ENCODE measurements at regions not wholly inside any gene's neighbourhood (a gene's known extent, or its start where the extent isn't known, plus 50 kb on each side); places are given as distances from the start of the nearest gene placed in this dataset.
"Not testable (repeated sequence)": the region's sequence is repeated elsewhere in the genome, so short reads cannot be mapped to it uniquely, and the experiment has no call there.

DNA sequence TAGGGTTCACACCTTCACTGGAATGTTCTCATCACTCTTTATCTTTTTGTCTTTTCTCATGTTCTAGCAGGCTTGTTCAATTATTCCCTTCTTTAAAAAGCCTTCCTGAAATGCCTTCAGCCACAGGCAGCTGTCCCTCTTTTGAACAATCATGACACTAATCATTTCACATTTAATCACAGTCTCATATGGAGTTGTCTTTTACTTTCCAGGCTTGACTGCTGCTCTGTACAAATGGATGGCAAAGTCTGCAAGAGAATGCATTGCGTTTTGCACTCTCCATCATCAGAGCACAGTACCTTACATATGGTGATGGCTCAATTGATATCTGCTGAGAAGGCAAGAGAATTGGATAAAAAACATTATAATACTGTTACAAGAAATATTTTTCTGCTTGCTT lies 529.8 kb downstream of the DIPK2A start:
- no peak overlapping the region for H3K27ac ChIP-seq
- no peak for DNase-seq
- no peak overlapping the region for H3K4me3 ChIP-seq
- WGBS, 2 donors = 66 to 75% methylated on average over 1 of the region's 1 CpG
- intact Hi-C loops (cut with DNase I) = no loop called here
- no peaks in the 10 kb centered on the region for H3K4me1 ChIP-seq
- H3K9me3 ChIP-seq = no peaks in the 10 kb centered on the region
- no peaks in the 10 kb centered on the region for H3K36me3 ChIP-seq
- TF ChIP-seq POLR2AphosphoS5 (IDR thresholded peaks at IDR 0.05) = no peak
- TF ChIP-seq, protein P1, sequence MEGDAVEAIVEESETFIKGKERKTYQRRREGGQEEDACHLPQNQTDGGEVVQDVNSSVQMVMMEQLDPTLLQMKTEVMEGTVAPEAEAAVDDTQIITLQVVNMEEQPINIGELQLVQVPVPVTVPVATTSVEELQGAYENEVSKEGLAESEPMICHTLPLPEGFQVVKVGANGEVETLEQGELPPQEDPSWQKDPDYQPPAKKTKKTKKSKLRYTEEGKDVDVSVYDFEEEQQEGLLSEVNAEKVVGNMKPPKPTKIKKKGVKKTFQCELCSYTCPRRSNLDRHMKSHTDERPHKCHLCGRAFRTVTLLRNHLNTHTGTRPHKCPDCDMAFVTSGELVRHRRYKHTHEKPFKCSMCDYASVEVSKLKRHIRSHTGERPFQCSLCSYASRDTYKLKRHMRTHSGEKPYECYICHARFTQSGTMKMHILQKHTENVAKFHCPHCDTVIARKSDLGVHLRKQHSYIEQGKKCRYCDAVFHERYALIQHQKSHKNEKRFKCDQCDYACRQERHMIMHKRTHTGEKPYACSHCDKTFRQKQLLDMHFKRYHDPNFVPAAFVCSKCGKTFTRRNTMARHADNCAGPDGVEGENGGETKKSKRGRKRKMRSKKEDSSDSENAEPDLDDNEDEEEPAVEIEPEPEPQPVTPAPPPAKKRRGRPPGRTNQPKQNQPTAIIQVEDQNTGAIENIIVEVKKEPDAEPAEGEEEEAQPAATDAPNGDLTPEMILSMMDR (IDR thresholded peaks at IDR 0.05) = no peak
- no peak for TF ChIP-seq EP300 (IDR thresholded peaks at IDR 0.05)
- no peak for TF ChIP-seq POLR2A (IDR thresholded peaks at IDR 0.05)
- H3K27me3 ChIP-seq = no peaks in the 10 kb centered on the region

DNA sequence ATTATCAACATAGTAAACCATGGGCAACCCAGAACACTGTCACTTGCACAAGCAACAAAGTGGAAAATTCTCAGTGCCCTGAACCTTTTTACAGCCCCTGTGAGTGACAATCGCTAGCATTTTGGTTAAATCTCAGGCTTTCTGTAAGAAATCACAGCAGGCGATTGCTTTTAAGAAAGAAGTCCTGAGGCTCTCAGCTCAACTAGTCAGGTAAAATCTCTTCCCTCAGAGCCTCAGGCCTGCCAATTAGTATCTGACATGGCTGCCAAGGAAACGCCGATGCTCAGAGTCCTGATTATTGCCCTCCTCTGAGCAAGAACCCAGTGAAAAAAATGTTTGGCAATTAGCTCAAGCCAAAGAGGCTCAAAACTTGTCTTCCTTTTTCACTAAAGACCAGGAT lies 530.8 kb downstream of the DIPK2A start:
- intact Hi-C loops (cut with DNase I) = no loop called here
- H3K9me3 ChIP-seq = no peaks in the 10 kb centered on the region
- TF ChIP-seq, protein P1 (IDR thresholded peaks at IDR 0.05) = no peak
- no peak for TF ChIP-seq EP300 (IDR thresholded peaks at IDR 0.05)
- no peak for TF ChIP-seq POLR2A (IDR thresholded peaks at IDR 0.05)
- TF ChIP-seq POLR2AphosphoS5 (IDR thresholded peaks at IDR 0.05) = no peak
- H3K36me3 ChIP-seq = no peaks in the 10 kb centered on the region
- no peak overlapping the region for H3K4me3 ChIP-seq
- DNase-seq = no peak
- WGBS, 2 donors = 76 to 84% methylated on average over 4 of the region's 4 CpGs
- no peaks in the 10 kb centered on the region for H3K27me3 ChIP-seq
- no peak overlapping the region for H3K27ac ChIP-seq
- H3K4me1 ChIP-seq = no peaks in the 10 kb centered on the region

DNA sequence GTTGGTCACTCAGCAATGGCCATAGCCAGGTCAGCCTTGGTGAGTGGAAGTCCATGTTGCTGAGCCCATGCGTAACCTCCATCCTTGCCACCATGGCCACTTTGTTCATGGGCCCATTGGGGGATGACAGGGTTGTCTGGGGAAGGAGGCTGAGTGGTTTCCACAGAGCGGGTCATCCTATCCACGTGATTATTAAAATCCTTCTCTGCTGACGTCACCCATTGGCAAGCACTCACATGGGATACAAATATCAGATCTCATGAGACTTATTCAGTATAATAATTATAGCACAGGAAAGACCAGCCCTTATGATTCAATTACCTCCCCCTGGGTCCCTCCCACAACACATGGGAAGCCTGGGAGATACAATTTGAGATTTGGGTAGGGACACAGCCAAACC lies 534.8 kb downstream of the DIPK2A start:
- DNase-seq; H3K4me3 ChIP-seq; H3K9me3 ChIP-seq; H3K27me3 ChIP-seq; intact Hi-C loops (cut with DNase I); H3K27ac ChIP-seq; H3K36me3 ChIP-seq; H3K4me1 ChIP-seq: not testable (repeated sequence)
- 76 to 94% methylated on average over 4 of the region's 4 CpGs for WGBS, 2 donors

DNA sequence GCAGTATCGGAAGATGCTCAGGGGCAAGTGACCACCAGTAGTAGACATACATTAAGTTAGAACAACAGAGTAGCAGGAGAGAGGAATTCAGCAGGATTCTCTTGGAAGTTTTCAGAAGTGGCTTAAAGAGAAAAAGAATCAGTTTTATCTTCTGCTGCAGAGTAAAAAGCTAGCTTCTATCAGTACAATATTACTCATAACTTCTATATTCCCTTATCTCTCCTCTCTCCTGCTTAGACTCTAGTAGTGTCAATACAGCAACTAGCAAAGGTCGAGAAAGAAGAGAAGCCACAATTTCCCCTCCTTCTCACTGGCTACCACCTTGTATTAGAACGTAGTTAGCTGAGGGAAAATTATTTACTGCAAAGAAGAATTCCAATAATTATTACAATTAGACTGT lies 539.7 kb downstream of the DIPK2A start:
- no peaks in the 10 kb centered on the region for H3K4me1 ChIP-seq
- no peaks in the 10 kb centered on the region for H3K36me3 ChIP-seq
- H3K27ac ChIP-seq = no peak overlapping the region
- no peak for DNase-seq
- no peak for TF ChIP-seq EP300 (IDR thresholded peaks at IDR 0.05)
- TF ChIP-seq, protein P1 (IDR thresholded peaks at IDR 0.05) = no peak
- TF ChIP-seq POLR2AphosphoS5 (IDR thresholded peaks at IDR 0.05) = no peak
- TF ChIP-seq POLR2A (IDR thresholded peaks at IDR 0.05) = no peak
- H3K9me3 ChIP-seq = no peaks in the 10 kb centered on the region
- WGBS, 2 donors = 49 to 50% methylated on average over 3 of the region's 3 CpGs
- H3K27me3 ChIP-seq = no peaks in the 10 kb centered on the region
- intact Hi-C loops (cut with DNase I) = no loop called here
- no peak overlapping the region for H3K4me3 ChIP-seq

DNA sequence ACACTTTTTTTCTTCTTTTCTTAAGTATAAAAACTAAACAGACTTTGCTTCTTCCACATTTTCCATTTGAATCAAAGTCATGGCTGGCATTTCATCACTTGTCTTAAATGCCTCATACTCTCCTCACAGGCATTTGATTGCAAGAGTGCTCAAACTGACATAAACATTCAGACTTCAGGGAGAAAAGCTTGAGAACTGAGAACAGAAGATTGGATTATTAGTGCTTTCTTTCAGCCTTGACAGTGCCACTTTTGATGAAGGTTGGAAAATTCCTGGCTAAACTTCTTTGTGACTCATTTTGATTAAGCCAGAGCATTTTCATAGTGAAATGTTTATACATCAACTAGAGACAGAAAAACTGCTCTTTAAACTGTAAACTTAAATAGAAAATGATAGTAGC lies 544.4 kb downstream of the DIPK2A start:
- no peaks in the 10 kb centered on the region for H3K36me3 ChIP-seq
- no peaks in the 10 kb centered on the region for H3K9me3 ChIP-seq
- no peaks in the 10 kb centered on the region for H3K27me3 ChIP-seq
- H3K4me1 ChIP-seq = no peaks in the 10 kb centered on the region
- DNase-seq = no peak
- H3K27ac ChIP-seq = no peak overlapping the region
- intact Hi-C loops (cut with DNase I) = no loop called here
- H3K4me3 ChIP-seq = no peak overlapping the region
- TF ChIP-seq POLR2A (IDR thresholded peaks at IDR 0.05) = no peak
- no peak for TF ChIP-seq POLR2AphosphoS5 (IDR thresholded peaks at IDR 0.05)
- TF ChIP-seq EP300 (IDR thresholded peaks at IDR 0.05) = no peak
- TF ChIP-seq, protein P1 (IDR thresholded peaks at IDR 0.05) = no peak

Data from sigmoid colon (tissue), 6 donors.